ENCODE measurements at regions not wholly inside any gene's neighbourhood (a gene's known extent, or its start where the extent isn't known, plus 50 kb on each side); places are given as distances from the start of the nearest gene placed in this dataset.

DNA sequence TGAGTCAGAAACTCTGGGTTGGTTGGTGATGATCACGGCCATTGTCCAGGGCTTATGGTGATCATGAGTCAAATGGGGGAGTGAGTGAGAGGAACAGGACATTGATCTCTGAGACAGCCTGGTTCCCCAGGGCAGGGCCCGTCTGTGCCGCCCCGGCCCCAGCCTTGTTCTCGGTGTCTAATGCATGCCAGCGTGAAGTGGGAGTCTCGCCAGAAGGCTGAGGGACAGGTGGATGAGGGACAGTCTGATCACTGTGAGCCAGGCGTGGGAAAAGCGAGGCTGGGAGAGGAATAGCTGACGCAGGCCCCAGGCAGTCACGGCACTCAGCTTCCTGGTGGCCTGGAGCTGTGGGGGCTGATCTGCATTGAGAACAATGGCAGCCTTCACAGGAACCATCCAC lies 208.3 kb upstream of the HDAC4 start:
- TF ChIP-seq, protein P1, sequence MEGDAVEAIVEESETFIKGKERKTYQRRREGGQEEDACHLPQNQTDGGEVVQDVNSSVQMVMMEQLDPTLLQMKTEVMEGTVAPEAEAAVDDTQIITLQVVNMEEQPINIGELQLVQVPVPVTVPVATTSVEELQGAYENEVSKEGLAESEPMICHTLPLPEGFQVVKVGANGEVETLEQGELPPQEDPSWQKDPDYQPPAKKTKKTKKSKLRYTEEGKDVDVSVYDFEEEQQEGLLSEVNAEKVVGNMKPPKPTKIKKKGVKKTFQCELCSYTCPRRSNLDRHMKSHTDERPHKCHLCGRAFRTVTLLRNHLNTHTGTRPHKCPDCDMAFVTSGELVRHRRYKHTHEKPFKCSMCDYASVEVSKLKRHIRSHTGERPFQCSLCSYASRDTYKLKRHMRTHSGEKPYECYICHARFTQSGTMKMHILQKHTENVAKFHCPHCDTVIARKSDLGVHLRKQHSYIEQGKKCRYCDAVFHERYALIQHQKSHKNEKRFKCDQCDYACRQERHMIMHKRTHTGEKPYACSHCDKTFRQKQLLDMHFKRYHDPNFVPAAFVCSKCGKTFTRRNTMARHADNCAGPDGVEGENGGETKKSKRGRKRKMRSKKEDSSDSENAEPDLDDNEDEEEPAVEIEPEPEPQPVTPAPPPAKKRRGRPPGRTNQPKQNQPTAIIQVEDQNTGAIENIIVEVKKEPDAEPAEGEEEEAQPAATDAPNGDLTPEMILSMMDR (IDR thresholded peaks at IDR 0.05; ENCODE audit: insufficient read depth, low read depth, low read length, missing control alignments), result no peak
- H3K4me3 ChIP-seq (ENCODE audit: low read length), result no peak overlapping the region
- no peak for DNase-seq (ENCODE audit: low read depth)

DNA sequence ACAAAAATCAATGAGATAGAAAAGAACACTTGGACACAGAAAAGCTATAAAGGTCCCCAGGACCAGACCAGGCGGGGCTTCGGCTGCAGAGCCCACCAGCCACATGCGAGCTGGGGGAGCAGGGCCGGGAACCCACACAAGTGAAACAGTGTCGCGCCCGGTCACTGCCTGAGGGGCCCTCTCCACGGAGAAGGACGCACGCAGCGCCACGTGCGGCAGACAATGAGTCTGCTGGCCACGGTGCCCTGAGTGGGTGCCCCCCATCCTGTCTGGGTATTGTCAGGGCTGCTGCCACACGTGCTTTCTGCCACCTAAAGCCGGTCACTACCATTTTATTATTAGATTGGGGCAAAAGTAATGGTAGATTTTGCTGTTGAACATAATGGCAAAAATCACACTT lies 207.9 kb upstream of the HDAC4 start:
- DNase-seq (ENCODE audit: low read depth), result no peak
- TF ChIP-seq, protein P1 (IDR thresholded peaks at IDR 0.05; ENCODE audit: insufficient read depth, low read depth, low read length, missing control alignments), result no peak
- H3K4me3 ChIP-seq (ENCODE audit: low read length), result no peak overlapping the region

DNA sequence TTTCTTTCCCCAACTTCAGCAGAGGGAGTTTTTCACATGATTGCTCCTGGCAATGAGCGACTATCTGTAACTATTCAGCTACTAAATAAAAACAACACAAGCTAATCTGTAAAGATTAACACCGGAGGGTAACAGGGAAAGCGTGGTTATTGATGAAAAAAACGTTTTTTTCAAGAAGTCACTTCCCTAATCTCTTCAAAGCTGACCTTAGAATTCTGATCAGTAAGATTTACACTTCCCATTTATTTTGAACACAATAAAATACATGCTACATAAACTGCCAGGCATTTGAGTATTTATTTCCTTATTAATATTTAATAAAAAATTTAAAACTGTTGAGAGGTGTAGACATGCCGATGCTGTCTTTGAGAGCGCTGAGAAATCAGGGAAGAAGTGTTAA lies 207.4 kb upstream of the HDAC4 start:
- no peak overlapping the region for H3K4me3 ChIP-seq (ENCODE audit: low read length)
- DNase-seq (ENCODE audit: low read depth), result no peak
- TF ChIP-seq, protein P1 (IDR thresholded peaks at IDR 0.05; ENCODE audit: insufficient read depth, low read depth, low read length, missing control alignments), result no peak

DNA sequence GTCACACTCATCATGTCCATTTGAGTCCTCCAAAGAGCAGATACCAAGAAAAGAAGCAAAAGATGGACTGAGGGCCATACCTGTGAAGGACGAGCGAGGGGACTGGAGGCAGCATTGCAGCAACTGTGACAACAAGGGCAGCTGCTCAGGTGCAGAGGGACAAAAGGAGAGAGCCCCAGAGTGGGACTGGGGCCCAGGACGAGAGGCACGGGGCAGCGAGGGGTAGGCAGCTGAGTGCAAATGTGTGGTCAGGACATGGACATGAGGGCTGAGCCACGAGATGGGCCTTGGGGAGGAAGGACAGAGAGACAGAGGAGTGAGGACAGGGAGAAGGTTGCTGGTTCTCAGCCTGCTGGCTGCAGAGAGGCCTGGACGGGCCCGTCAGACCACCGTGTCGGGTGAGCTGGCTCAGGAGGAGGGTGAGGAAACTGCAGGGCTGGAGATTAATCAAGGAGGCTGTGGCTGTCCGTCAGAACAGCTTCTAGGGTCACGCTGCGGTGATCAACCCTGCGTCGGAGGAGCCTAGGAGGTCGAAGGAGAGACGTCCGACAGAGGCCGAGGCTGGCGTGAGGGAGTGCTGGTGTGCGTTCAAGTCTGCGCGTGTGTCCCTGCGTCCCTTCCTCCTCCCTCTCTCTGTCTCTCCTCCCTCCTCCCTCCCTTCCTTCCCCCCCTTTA lies 206.8 kb upstream of the HDAC4 start:
- TF ChIP-seq, protein P1 (IDR thresholded peaks at IDR 0.05; ENCODE audit: insufficient read depth, low read depth, low read length, missing control alignments), result no peak
- no peak for DNase-seq (ENCODE audit: low read depth)
- H3K4me3 ChIP-seq (ENCODE audit: low read length), result no peak overlapping the region

DNA sequence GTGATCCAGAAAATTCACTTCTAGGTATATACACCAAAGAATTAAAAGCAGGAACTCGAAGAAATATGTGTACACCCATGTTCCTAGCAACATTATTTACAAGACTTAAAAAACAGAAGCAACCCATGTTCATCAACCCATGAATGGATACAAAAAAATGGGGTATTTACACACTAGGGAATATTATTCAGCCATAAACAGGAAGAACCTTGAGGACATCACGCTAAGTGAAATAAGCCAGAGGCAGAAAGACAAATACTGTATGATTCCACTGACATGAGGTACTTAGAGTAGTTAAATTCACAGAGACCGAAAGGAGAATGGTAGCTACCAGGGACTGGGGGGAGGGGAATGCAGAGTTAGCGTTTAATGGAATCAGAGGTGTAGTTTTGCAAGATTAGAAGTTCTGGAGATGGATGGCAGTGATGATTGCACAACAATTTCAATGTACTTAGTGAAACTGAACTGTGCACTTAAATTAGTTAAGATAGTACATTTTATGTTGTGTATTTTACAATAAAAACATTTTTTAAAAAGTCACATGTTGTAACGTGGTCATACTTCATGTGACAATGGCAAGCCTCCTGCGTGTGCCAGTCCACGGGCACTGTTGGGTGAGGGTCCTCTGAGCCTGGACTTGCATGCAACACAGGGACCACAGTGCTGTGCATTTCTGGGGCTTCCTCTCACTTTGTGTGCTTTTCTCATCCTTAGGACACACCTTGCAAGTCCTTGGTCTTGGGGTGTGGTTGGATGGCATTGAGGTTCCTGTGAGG lies 206.1 kb upstream of the HDAC4 start:
- no peak for DNase-seq (ENCODE audit: low read depth)
- TF ChIP-seq, protein P1 (IDR thresholded peaks at IDR 0.05; ENCODE audit: insufficient read depth, low read depth, low read length, missing control alignments), result no peak
- no peak overlapping the region for H3K4me3 ChIP-seq (ENCODE audit: low read length)

DNA sequence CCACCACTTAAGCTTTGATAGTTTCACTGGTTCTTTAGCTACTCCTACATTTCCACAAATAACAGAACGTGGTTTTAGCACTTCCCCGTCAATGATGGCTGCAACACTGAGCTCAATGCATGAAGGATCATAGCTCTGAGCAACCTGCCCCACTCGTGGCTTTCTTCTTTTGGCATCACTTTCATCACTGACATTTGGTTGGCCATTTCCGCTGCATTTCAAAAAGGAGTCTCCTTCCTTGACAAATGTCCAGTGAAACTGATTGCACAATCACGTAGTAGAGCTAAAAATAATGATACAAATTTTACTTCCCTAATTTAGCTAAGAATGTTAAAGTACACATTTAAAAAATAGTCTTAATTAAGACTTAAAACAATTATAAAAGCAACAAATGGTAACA lies 205.2 kb upstream of the HDAC4 start:
- no peak for DNase-seq (ENCODE audit: low read depth)
- TF ChIP-seq, protein P1 (IDR thresholded peaks at IDR 0.05; ENCODE audit: insufficient read depth, low read depth, low read length, missing control alignments), result no peak
- H3K4me3 ChIP-seq (ENCODE audit: low read length), result no peak overlapping the region
